PFSK-1 (cell line): ENCODE measurements at regions not wholly inside any gene's neighbourhood (a gene's known extent, or its start where the extent isn't known, plus 50 kb on each side); places are given as distances from the start of the nearest gene placed in this dataset.

Experiments used
- FOXP2 ChIP-seq: optimal IDR thresholded peaks from 2 replicates; pipeline ENCODE3; 2011; ENCODE audit warnings: borderline replicate concordance, control low read depth, inconsistent platforms; ENCODE audit not compliant: insufficient read depth; ENCODE audit errors: extremely low read length, extremely low read depth
- POLR2AphosphoS5 ChIP-seq: IDR thresholded peaks from 2 replicates; pipeline ENCODE4 v1.6.1; 2012; ENCODE audit warnings: low read depth, mild to moderate bottlenecking, control low read depth, low read length, moderate library complexity
- REST ChIP-seq, 2 experiments: IDR thresholded peaks; 2 replicates each; pipeline versions ENCODE4 v1.6.1 to v1.8.0; 2011 to 2012; ENCODE audit warnings: low read depth in 2 of 2, low read length in 2 of 2, control low read depth in 1 of 2, inconsistent platforms in 1 of 2, mild to moderate bottlenecking in 1 of 2, moderate library complexity in 1 of 2; ENCODE audit not compliant: insufficient read depth in 1 of 2
- SIN3A ChIP-seq: IDR thresholded peaks from 2 replicates; pipeline ENCODE4 v1.6.1; 2012; ENCODE audit warnings: mild to moderate bottlenecking, low read length, moderate library complexity, borderline replicate concordance; ENCODE audit not compliant: insufficient read depth
- TAF1 ChIP-seq: IDR thresholded peaks from 2 replicates; pipeline ENCODE4 v1.6.1; 2012; ENCODE audit warnings: low read length, control low read depth, borderline replicate concordance; ENCODE audit not compliant: insufficient read depth

GRCh38 chr2:80930777-80931176 is 626.2 kb upstream of the LRRTM1 start:
- TF ChIP-seq POLR2AphosphoS5: no peak
- no peak for TF ChIP-seq REST (IDR thresholded peaks at IDR 0.05; ENCODE audit: insufficient read depth in 1 of 2, low read depth in 2 of 2, low read length in 2 of 2)
- TF ChIP-seq SIN3A: no peak
- no peak for TF ChIP-seq FOXP2
- no peak for TF ChIP-seq TAF1

GRCh38 chr2:80926168-80926567 is 621.6 kb upstream of the LRRTM1 start:
- no peak for TF ChIP-seq TAF1
- no peak for TF ChIP-seq POLR2AphosphoS5
- TF ChIP-seq REST (IDR thresholded peaks at IDR 0.05; ENCODE audit: insufficient read depth in 1 of 2, low read depth in 2 of 2, low read length in 2 of 2): no peak
- TF ChIP-seq SIN3A: no peak
- TF ChIP-seq FOXP2: no peak

- no peak for TF ChIP-seq FOXP2
- no peak for TF ChIP-seq POLR2AphosphoS5
- TF ChIP-seq REST (IDR thresholded peaks at IDR 0.05; ENCODE audit: insufficient read depth in 1 of 2, low read depth in 2 of 2, low read length in 2 of 2): no peak
- no peak for TF ChIP-seq SIN3A
- TF ChIP-seq TAF1: no peak
Observed at GRCh38 chr2:80896576-80896975, 592.0 kb upstream of the LRRTM1 start.

- no peak for TF ChIP-seq REST (IDR thresholded peaks at IDR 0.05; ENCODE audit: insufficient read depth in 1 of 2, low read depth in 2 of 2, low read length in 2 of 2)
- no peak for TF ChIP-seq SIN3A
- TF ChIP-seq POLR2AphosphoS5: no peak
- TF ChIP-seq TAF1: no peak
- TF ChIP-seq FOXP2: no peak
Observed at GRCh38 chr2:80894486-80894885, 589.9 kb upstream of the LRRTM1 start.

- no peak for TF ChIP-seq TAF1
- TF ChIP-seq FOXP2: no peak
- TF ChIP-seq REST (IDR thresholded peaks at IDR 0.05; ENCODE audit: insufficient read depth in 1 of 2, low read depth in 2 of 2, low read length in 2 of 2): no peak
- no peak for TF ChIP-seq SIN3A
- TF ChIP-seq POLR2AphosphoS5: no peak
Observed at GRCh38 chr2:80893711-80894110, 589.2 kb upstream of the LRRTM1 start.
